ENCODE measurements at regions not wholly inside any gene's neighbourhood (a gene's known extent, or its start where the extent isn't known, plus 50 kb on each side); places are given as distances from the start of the nearest gene placed in this dataset.

- TF ChIP-seq CTCF (IDR thresholded peaks at IDR 0.05; ENCODE audit: insufficient read depth, low read depth, low read length), result no peak
- no peak for TF ChIP-seq EZH2 (IDR thresholded peaks at IDR 0.05; ENCODE audit: insufficient read depth, low read length)
Observed at GRCh38 chr14:30115756-30116155, 188.1 kb upstream of the PRKD1 start.

All from astrocyte (in vitro differentiated cells and primary cell).